ENCODE measurements at regions not wholly inside any gene's neighbourhood (a gene's known extent, or its start where the extent isn't known, plus 50 kb on each side); places are given as distances from the start of the nearest gene placed in this dataset.

GRCh38 chr4:151991001-151991883 is 230.4 kb upstream of the GATB start:
- Histone ChIP-seq H3K79me2 (ENCODE audit: low read length) (no peaks in the 10 kb centered on the region), H3K9me3 (replicated peaks; ENCODE audit: insufficient read depth, low read length) (no peaks in the 10 kb centered on the region), H3F3A (ENCODE audit: insufficient read depth, low read length) (no peaks in the 10 kb centered on the region), H3K27me3 (replicated peaks; ENCODE audit: insufficient read depth, low read length) (no peaks in the 10 kb centered on the region), H3K4me3 (ENCODE audit: low read length) (peak overlapping the region; percentile 2; the same call in 1 of the 2 replicates), H3K4me1 (ENCODE audit: low read length) (peaks cover 25% of the 10 kb centered on the region), H3K36me3 (replicated peaks; ENCODE audit: insufficient read depth, low read length) (no peaks in the 10 kb centered on the region), H3K9ac (ENCODE audit: low read length) (no peak overlapping the region), H3K9me2 (replicated peaks; ENCODE audit: insufficient read depth, low read length) (no peaks in the 10 kb centered on the region), H3K27ac (ENCODE audit: low read length) (peak overlapping the region; percentile 24; the same call in 1 of the 2 replicates), H3K4me2 (ENCODE audit: low read depth, low read length) (peak overlapping the region; percentile 38), H4K20me1 (ENCODE audit: insufficient read depth, low read length) (no peaks in the 10 kb centered on the region), H2AFZ (ENCODE audit: low read length) (peak overlapping the region; percentile 19; the same call in 1 of the 2 replicates)
- peak; percentile 35 for DNase-seq
- no peak for TF ChIP-seq EZH2 (optimal IDR thresholded peaks at IDR 0.05; ENCODE audit: low read depth, low read length)
- TF ChIP-seq, protein P1, sequence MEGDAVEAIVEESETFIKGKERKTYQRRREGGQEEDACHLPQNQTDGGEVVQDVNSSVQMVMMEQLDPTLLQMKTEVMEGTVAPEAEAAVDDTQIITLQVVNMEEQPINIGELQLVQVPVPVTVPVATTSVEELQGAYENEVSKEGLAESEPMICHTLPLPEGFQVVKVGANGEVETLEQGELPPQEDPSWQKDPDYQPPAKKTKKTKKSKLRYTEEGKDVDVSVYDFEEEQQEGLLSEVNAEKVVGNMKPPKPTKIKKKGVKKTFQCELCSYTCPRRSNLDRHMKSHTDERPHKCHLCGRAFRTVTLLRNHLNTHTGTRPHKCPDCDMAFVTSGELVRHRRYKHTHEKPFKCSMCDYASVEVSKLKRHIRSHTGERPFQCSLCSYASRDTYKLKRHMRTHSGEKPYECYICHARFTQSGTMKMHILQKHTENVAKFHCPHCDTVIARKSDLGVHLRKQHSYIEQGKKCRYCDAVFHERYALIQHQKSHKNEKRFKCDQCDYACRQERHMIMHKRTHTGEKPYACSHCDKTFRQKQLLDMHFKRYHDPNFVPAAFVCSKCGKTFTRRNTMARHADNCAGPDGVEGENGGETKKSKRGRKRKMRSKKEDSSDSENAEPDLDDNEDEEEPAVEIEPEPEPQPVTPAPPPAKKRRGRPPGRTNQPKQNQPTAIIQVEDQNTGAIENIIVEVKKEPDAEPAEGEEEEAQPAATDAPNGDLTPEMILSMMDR (IDR thresholded peaks at IDR 0.05; ENCODE audit: low read length), result no peak
- no peak for TF ChIP-seq EZH2phosphoT487 (IDR thresholded peaks at IDR 0.05; ENCODE audit: low read length)

- TF ChIP-seq, protein P1 (IDR thresholded peaks at IDR 0.05; ENCODE audit: low read length), result no peak
- TF ChIP-seq EZH2 (optimal IDR thresholded peaks at IDR 0.05; ENCODE audit: low read depth, low read length) (no peak), EZH2phosphoT487 (IDR thresholded peaks at IDR 0.05; ENCODE audit: low read length) (no peak)
- no peaks in the 10 kb centered on the region for H3F3A ChIP-seq (ENCODE audit: insufficient read depth, low read length)
- no peaks in the 10 kb centered on the region for H3K9me2 ChIP-seq (replicated peaks; ENCODE audit: insufficient read depth, low read length)
- H3K27me3 ChIP-seq (replicated peaks; ENCODE audit: insufficient read depth, low read length), result no peaks in the 10 kb centered on the region
- H4K20me1 ChIP-seq (ENCODE audit: insufficient read depth, low read length), result no peaks in the 10 kb centered on the region
- H3K4me2 ChIP-seq (ENCODE audit: low read depth, low read length), result no peak overlapping the region
- H3K79me2 ChIP-seq (ENCODE audit: low read length), result no peaks in the 10 kb centered on the region
- H3K9ac ChIP-seq (ENCODE audit: low read length), result no peak overlapping the region
- no peak overlapping the region for H3K27ac ChIP-seq (ENCODE audit: low read length)
- H2AFZ ChIP-seq (ENCODE audit: low read length), result no peak overlapping the region
- DNase-seq, result no peak
- H3K36me3 ChIP-seq (replicated peaks; ENCODE audit: insufficient read depth, low read length), result no peaks in the 10 kb centered on the region
- no peak overlapping the region for H3K4me3 ChIP-seq (ENCODE audit: low read length)
- H3K4me1 ChIP-seq (ENCODE audit: low read length), result peaks cover 25% of the 10 kb centered on the region
- no peaks in the 10 kb centered on the region for H3K9me3 ChIP-seq (replicated peaks; ENCODE audit: insufficient read depth, low read length)
Measured at GRCh38 chr4:151990201-151990600, 229.4 kb upstream of the GATB start.

DNA sequence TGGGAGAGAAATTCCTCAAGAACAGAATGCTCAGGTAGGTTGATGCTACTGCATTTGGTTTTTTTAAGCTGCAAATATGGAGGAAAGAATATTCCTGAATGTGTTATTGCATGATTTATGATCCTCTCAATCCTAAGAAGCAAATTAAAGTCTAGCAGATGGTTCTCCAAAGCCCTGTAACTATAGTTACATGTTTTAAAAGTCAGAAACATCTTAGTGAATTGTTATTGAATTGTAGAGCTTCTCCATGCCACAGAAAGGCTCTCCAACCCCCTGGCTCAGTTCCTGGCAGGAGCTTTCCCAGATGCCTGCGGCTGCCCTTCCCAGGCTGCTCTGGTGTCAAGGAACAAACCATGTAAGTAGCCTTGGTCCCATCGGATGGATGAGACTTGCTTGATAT is 227.8 kb upstream of the GATB start:
- peaks cover 25% of the 10 kb centered on the region for H3K4me1 ChIP-seq (ENCODE audit: low read length)
- H3K79me2 ChIP-seq (ENCODE audit: low read length), result no peaks in the 10 kb centered on the region
- H3K9ac ChIP-seq (ENCODE audit: low read length), result no peak overlapping the region
- no peak overlapping the region for H3K27ac ChIP-seq (ENCODE audit: low read length)
- H3K4me3 ChIP-seq (ENCODE audit: low read length), result no peak overlapping the region
- H3K9me3 ChIP-seq (replicated peaks; ENCODE audit: insufficient read depth, low read length), result no peaks in the 10 kb centered on the region
- H3K9me2 ChIP-seq (replicated peaks; ENCODE audit: insufficient read depth, low read length), result no peaks in the 10 kb centered on the region
- no peak overlapping the region for H3K4me2 ChIP-seq (ENCODE audit: low read depth, low read length)
- no peaks in the 10 kb centered on the region for H3K27me3 ChIP-seq (replicated peaks; ENCODE audit: insufficient read depth, low read length)
- no peaks in the 10 kb centered on the region for H3F3A ChIP-seq (ENCODE audit: insufficient read depth, low read length)
- DNase-seq, result no peak
- TF ChIP-seq, protein P1 (IDR thresholded peaks at IDR 0.05; ENCODE audit: low read length), result no peak
- TF ChIP-seq EZH2phosphoT487 (IDR thresholded peaks at IDR 0.05; ENCODE audit: low read length), result no peak
- no peak for TF ChIP-seq EZH2 (optimal IDR thresholded peaks at IDR 0.05; ENCODE audit: low read depth, low read length)
- H3K36me3 ChIP-seq (replicated peaks; ENCODE audit: insufficient read depth, low read length), result no peaks in the 10 kb centered on the region
- no peaks in the 10 kb centered on the region for H4K20me1 ChIP-seq (ENCODE audit: insufficient read depth, low read length)
- no peak overlapping the region for H2AFZ ChIP-seq (ENCODE audit: low read length)
